SK-MEL-5 (cell line): ENCODE measurements at regions not wholly inside any gene's neighbourhood (a gene's known extent, or its start where the extent isn't known, plus 50 kb on each side); places are given as distances from the start of the nearest gene placed in this dataset.

ENCODE experiments used
- DNase-seq: peaks from one replicate; pipeline ENCODE4 v3.0.0-alpha.2; 2016; ENCODE audit warnings: low read depth, low spot score
- in situ Hi-C: cut with HindIII; loops from 2 replicates; pipeline ENCODE4 v1.10.0; 2016; ENCODE audit warnings: low sequenced_read_pairs, high pct_unique_total_duplicates, low pct_unique_long_range_greater_than_20kb
- small RNA-seq, 2 experiments: library from RNA; depleted of rRNA; stranded (forward); fragments of <200 nt; gene quantifications; one replicate each; pipeline ENCODE3, GENCODE V24; 2014

GRCh38 chr7:124085179-124085578 is 52.3 kb upstream of the TMEM229A start:
- peak; percentile 85 for DNase-seq
- in situ Hi-C loops, result no loop called here

- in situ Hi-C loops, result no loop called here
- DNase-seq, result no peak
These were observed 51.2 kb upstream of the TMEM229A start for GRCh38 chr7:124084024-124084423.

Small RNAs in the stretch of these regions (small RNA-seq; reads per million reads assigned to genes)
- 0 reads per million in 2 experiments for gene RNU6-102P
